Muscle layer of duodenum (tissue), 2 donors: ENCODE measurements at regions not wholly inside any gene's neighbourhood (a gene's known extent, or its start where the extent isn't known, plus 50 kb on each side); places are given as distances from the start of the nearest gene placed in this dataset.

Source experiments
- H3K27ac ChIP-seq: one replicate; pipeline ENCODE4 v1.7.0; 2013; ENCODE audit warnings: mild to moderate bottlenecking, low read length
- H3K27me3 ChIP-seq: one replicate; pipeline ENCODE4 v1.7.0; 2013; ENCODE audit warnings: low read depth, mild to moderate bottlenecking, control low read depth, low read length
- H3K36me3 ChIP-seq, 2 donors: one replicate each; pipeline ENCODE4 v1.7.0; 2013; ENCODE audit warnings: low read length in 2 of 2, control low read depth in 1 of 2, mild to moderate bottlenecking in 1 of 2; ENCODE audit not compliant: insufficient read depth in 2 of 2, control insufficient read depth in 1 of 2
- H3K4me1 ChIP-seq, 2 donors: one replicate each; pipeline ENCODE4 v1.7.0; 2013; ENCODE audit warnings: low read length in 2 of 2, mild to moderate bottlenecking in 2 of 2, control low read depth in 1 of 2, moderate library complexity in 1 of 2; ENCODE audit not compliant: insufficient read depth in 2 of 2, control insufficient read depth in 1 of 2
- H3K4me3 ChIP-seq, 2 donors: one replicate each; pipeline ENCODE4 v1.7.0; 2013; ENCODE audit warnings: low read length in 2 of 2, low read depth in 1 of 2, mild to moderate bottlenecking in 1 of 2
- H3K9me3 ChIP-seq, 2 donors: one replicate each; pipeline ENCODE4 v1.7.0; 2013; ENCODE audit warnings: low read length in 2 of 2, control low read depth in 1 of 2, mild to moderate bottlenecking in 1 of 2; ENCODE audit not compliant: control insufficient read depth in 1 of 2
- donor health status: healthy.

GRCh38 chr6:126148853-126149252, 162.5 kb downstream of the TRMT11 start:
- no peaks in the 10 kb centered on the region for H3K27me3 ChIP-seq
- H3K4me1 ChIP-seq = peaks cover 0 to 9% of the 10 kb centered on the region in 2 donors
- H3K9me3 ChIP-seq = no peaks in the 10 kb centered on the region
- no peak overlapping the region for H3K4me3 ChIP-seq
- H3K36me3 ChIP-seq = no peaks in the 10 kb centered on the region
- no peak overlapping the region for H3K27ac ChIP-seq

- Histone ChIP-seq H3K27me3 (no peaks in the 10 kb centered on the region), H3K4me3 (no peak overlapping the region), H3K4me1 (no peaks in the 10 kb centered on the region), H3K27ac (no peak overlapping the region), H3K9me3 (no peaks in the 10 kb centered on the region), H3K36me3 (no peaks in the 10 kb centered on the region)
These were observed 166.0 kb downstream of the TRMT11 start for GRCh38 chr6:126152372-126152745.

- Histone ChIP-seq H3K36me3 (no peaks in the 10 kb centered on the region), H3K4me3 (no peak overlapping the region), H3K9me3 (no peaks in the 10 kb centered on the region), H3K27me3 (no peaks in the 10 kb centered on the region), H3K27ac (no peak overlapping the region), H3K4me1 (no peaks in the 10 kb centered on the region)
These were observed 167.3 kb downstream of the TRMT11 start for GRCh38 chr6:126153661-126154060.

GRCh38 chr6:126156973-126157372, 170.6 kb downstream of the TRMT11 start:
- H3K27me3 ChIP-seq = no peaks in the 10 kb centered on the region

GRCh38 chr6:126167726-126168125, 172.2 kb upstream of the CENPW start:
- Histone ChIP-seq H3K9me3 (peaks cover 0 to 4% of the 10 kb centered on the region in 2 donors), H3K4me3 (no peak overlapping the region), H3K27ac (no peak overlapping the region)

More at GRCh38 chr6:126156973-126157372, 170.6 kb downstream of the TRMT11 start:
- Histone ChIP-seq H3K9me3 (no peaks in the 10 kb centered on the region), H3K4me1 (no peaks in the 10 kb centered on the region), H3K4me3 (no peak overlapping the region), H3K36me3 (peaks cover 0 to 3% of the 10 kb centered on the region in 2 donors), H3K27ac (no peak overlapping the region)

GRCh38 chr6:126170433-126170832, 169.5 kb upstream of the CENPW start:
- no peaks in the 10 kb centered on the region for H3K36me3 ChIP-seq
- H3K27me3 ChIP-seq = no peaks in the 10 kb centered on the region
- H3K27ac ChIP-seq = no peak overlapping the region
- no peak overlapping the region for H3K4me3 ChIP-seq
- peaks cover 0 to 6% of the 10 kb centered on the region in 2 donors for H3K4me1 ChIP-seq
- no peaks in the 10 kb centered on the region for H3K9me3 ChIP-seq

More at GRCh38 chr6:126167726-126168125, 172.2 kb upstream of the CENPW start:
- Histone ChIP-seq H3K27me3 (no peaks in the 10 kb centered on the region), H3K36me3 (no peaks in the 10 kb centered on the region), H3K4me1 (peaks cover 0 to 6% of the 10 kb centered on the region in 2 donors)

GRCh38 chr6:126170978-126171382, 168.9 kb upstream of the CENPW start:
- Histone ChIP-seq H3K27ac (no peak overlapping the region), H3K4me1 (peaks cover 0 to 6% of the 10 kb centered on the region in 2 donors), H3K4me3 (no peak overlapping the region), H3K9me3 (no peaks in the 10 kb centered on the region), H3K27me3 (no peaks in the 10 kb centered on the region), H3K36me3 (no peaks in the 10 kb centered on the region)

GRCh38 chr6:126172131-126172530, 167.8 kb upstream of the CENPW start:
- no peaks in the 10 kb centered on the region for H3K27me3 ChIP-seq
- no peak overlapping the region for H3K4me3 ChIP-seq
- H3K36me3 ChIP-seq = no peaks in the 10 kb centered on the region
- H3K4me1 ChIP-seq = peaks cover 0 to 6% of the 10 kb centered on the region in 2 donors
- no peak overlapping the region for H3K27ac ChIP-seq
- H3K9me3 ChIP-seq = no peaks in the 10 kb centered on the region

GRCh38 chr6:126173265-126173664, 166.7 kb upstream of the CENPW start:
- Histone ChIP-seq H3K4me1 (no peaks in the 10 kb centered on the region), H3K36me3 (no peaks in the 10 kb centered on the region), H3K27ac (no peak overlapping the region), H3K9me3 (no peaks in the 10 kb centered on the region), H3K4me3 (no peak overlapping the region), H3K27me3 (no peaks in the 10 kb centered on the region)

GRCh38 chr6:126174697-126175096, 165.2 kb upstream of the CENPW start:
- H3K4me3 ChIP-seq = no peak overlapping the region
- H3K27me3 ChIP-seq = no peaks in the 10 kb centered on the region
- H3K27ac ChIP-seq = no peak overlapping the region
- H3K4me1 ChIP-seq = no peaks in the 10 kb centered on the region
- H3K36me3 ChIP-seq = no peaks in the 10 kb centered on the region
- no peaks in the 10 kb centered on the region for H3K9me3 ChIP-seq

GRCh38 chr6:126175251-126175650, 164.7 kb upstream of the CENPW start:
- Histone ChIP-seq H3K9me3 (no peaks in the 10 kb centered on the region), H3K27ac (no peak overlapping the region), H3K4me1 (no peaks in the 10 kb centered on the region)

GRCh38 chr6:126176282-126176681, 163.6 kb upstream of the CENPW start:
- no peak overlapping the region for H3K27ac ChIP-seq
- no peaks in the 10 kb centered on the region for H3K4me1 ChIP-seq
- no peaks in the 10 kb centered on the region for H3K27me3 ChIP-seq
- no peak overlapping the region for H3K4me3 ChIP-seq
- no peaks in the 10 kb centered on the region for H3K9me3 ChIP-seq
- H3K36me3 ChIP-seq = no peaks in the 10 kb centered on the region

More at GRCh38 chr6:126175251-126175650, 164.7 kb upstream of the CENPW start:
- Histone ChIP-seq H3K4me3 (no peak overlapping the region), H3K36me3 (no peaks in the 10 kb centered on the region), H3K27me3 (no peaks in the 10 kb centered on the region)
